ENCODE measurements at regions not wholly inside any gene's neighbourhood (a gene's known extent, or its start where the extent isn't known, plus 50 kb on each side); places are given as distances from the start of the nearest gene placed in this dataset.
A peak's percentile ranks its signal among the peaks of the same experiment; 100 is the strongest.
"Not testable (repeated sequence)": the region's sequence is repeated elsewhere in the genome, so short reads cannot be mapped to it uniquely, and the experiment has no call there.

- no peak for TF ChIP-seq CTCF (conservative IDR thresholded peaks at IDR 0.05; ENCODE audit: low read depth)
- POLR2A ChIA-PET (ENCODE audit: low non-redundant PET) = no interaction called here
- no peak overlapping the region for H3K27ac ChIP-seq
- DNase-seq (ENCODE audit: low spot score) = peak; percentile 5
- CTCF ChIA-PET = interaction anchor here (0.6 kb wide), 1 partner anchor 314 kb away, joined by 3 read pairs; no protein-coding TSS in a partner anchor
Measured at GRCh38 chr2:187658952-187659525, 104.8 kb upstream of the TFPI start.

GRCh38 chr2:187676050-187676449, 121.8 kb upstream of the TFPI start:
- POLR2A ChIA-PET (ENCODE audit: low non-redundant PET); CTCF ChIA-PET; H3K27ac ChIP-seq; DNase-seq (ENCODE audit: low spot score): not testable (repeated sequence)

GRCh38 chr2:187679454-187679853, 125.2 kb upstream of the TFPI start:
- no peak overlapping the region for H3K27ac ChIP-seq
- DNase-seq (ENCODE audit: low spot score) = no peak
- CTCF ChIA-PET = no interaction called here
- POLR2A ChIA-PET (ENCODE audit: low non-redundant PET) = no interaction called here
- no peak for TF ChIP-seq CTCF (conservative IDR thresholded peaks at IDR 0.05; ENCODE audit: low read depth)

GRCh38 chr2:187684174-187684573, 129.9 kb upstream of the TFPI start:
- CTCF ChIA-PET = no interaction called here
- no peak overlapping the region for H3K27ac ChIP-seq
- DNase-seq (ENCODE audit: low spot score) = no peak
- POLR2A ChIA-PET (ENCODE audit: low non-redundant PET) = no interaction called here
- TF ChIP-seq CTCF (conservative IDR thresholded peaks at IDR 0.05; ENCODE audit: low read depth) = no peak

- CTCF ChIA-PET = no interaction called here
- H3K27ac ChIP-seq = no peak overlapping the region
- TF ChIP-seq CTCF (conservative IDR thresholded peaks at IDR 0.05; ENCODE audit: low read depth) = no peak
- DNase-seq (ENCODE audit: low spot score) = no peak
- POLR2A ChIA-PET (ENCODE audit: low non-redundant PET) = no interaction called here
Measured at GRCh38 chr2:187686416-187687024, 132.3 kb upstream of the TFPI start.

- no peak for TF ChIP-seq CTCF (conservative IDR thresholded peaks at IDR 0.05; ENCODE audit: low read depth)
- CTCF ChIA-PET = no interaction called here
- no peak for DNase-seq (ENCODE audit: low spot score)
- POLR2A ChIA-PET (ENCODE audit: low non-redundant PET) = no interaction called here
- no peak overlapping the region for H3K27ac ChIP-seq
Measured at GRCh38 chr2:187687585-187687984, 133.3 kb upstream of the TFPI start.

GRCh38 chr2:187689372-187689771, 135.1 kb upstream of the TFPI start:
- TF ChIP-seq CTCF (conservative IDR thresholded peaks at IDR 0.05; ENCODE audit: low read depth) = no peak
- ChIA-PET POLR2A (ENCODE audit: low non-redundant PET) (no interaction called here), CTCF (no interaction called here)
- DNase-seq (ENCODE audit: low spot score) = peak; percentile 33
- H3K27ac ChIP-seq = no peak overlapping the region

Data from RWPE1 (cell line).